Loucy (cell line): ENCODE measurements at regions not wholly inside any gene's neighbourhood (a gene's known extent, or its start where the extent isn't known, plus 50 kb on each side); places are given as distances from the start of the nearest gene placed in this dataset.

Source experiments
- EZH2phosphoT487 ChIP-seq: fragments of 200-600 bp; IDR thresholded peaks from 2 replicates; pipeline ENCODE4 v1.6.1; 2018; ENCODE audit warnings: antibody characterized with exemption, mild to moderate bottlenecking, moderate library complexity, borderline replicate concordance
- TF ChIP-seq, protein P1 (sequence below): fragments of 200-600 bp; sonication (generic); conservative IDR thresholded peaks from 2 replicates; pipeline ENCODE4 v1.5.1; 2014; ENCODE audit warnings: mild to moderate bottlenecking, antibody characterized with exemption, low read length

DNA sequence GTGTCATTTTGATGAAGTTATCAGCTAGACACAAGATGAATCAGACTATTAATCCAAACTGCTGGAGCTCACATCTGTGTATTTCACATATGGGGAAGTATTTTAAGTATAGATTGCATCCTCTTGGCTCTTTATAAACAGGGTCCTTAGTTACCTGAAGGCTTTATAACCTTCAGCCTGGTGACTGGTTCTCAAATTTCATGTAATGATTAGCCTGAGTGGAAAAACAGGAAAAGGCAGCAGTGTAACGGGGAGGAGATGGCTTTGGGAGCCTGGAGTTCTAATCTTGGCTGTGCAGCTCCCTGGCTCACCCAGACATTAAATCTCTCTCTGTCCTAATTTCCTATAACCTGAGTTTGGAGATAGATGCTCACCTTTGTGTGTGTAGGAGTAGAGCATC is 103.8 kb upstream of the HPF1 start:
- TF ChIP-seq, protein P1, sequence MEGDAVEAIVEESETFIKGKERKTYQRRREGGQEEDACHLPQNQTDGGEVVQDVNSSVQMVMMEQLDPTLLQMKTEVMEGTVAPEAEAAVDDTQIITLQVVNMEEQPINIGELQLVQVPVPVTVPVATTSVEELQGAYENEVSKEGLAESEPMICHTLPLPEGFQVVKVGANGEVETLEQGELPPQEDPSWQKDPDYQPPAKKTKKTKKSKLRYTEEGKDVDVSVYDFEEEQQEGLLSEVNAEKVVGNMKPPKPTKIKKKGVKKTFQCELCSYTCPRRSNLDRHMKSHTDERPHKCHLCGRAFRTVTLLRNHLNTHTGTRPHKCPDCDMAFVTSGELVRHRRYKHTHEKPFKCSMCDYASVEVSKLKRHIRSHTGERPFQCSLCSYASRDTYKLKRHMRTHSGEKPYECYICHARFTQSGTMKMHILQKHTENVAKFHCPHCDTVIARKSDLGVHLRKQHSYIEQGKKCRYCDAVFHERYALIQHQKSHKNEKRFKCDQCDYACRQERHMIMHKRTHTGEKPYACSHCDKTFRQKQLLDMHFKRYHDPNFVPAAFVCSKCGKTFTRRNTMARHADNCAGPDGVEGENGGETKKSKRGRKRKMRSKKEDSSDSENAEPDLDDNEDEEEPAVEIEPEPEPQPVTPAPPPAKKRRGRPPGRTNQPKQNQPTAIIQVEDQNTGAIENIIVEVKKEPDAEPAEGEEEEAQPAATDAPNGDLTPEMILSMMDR, result no peak
- no peak for TF ChIP-seq EZH2phosphoT487
